H9 (cell line): ENCODE measurements at regions not wholly inside any gene's neighbourhood (a gene's known extent, or its start where the extent isn't known, plus 50 kb on each side); places are given as distances from the start of the nearest gene placed in this dataset.

Experiments
- DNase-seq: peaks from one replicate; pipeline ENCODE4 v3.0.0-alpha.2; 2017
- H2AFZ ChIP-seq: one replicate; pipeline ENCODE4 v1.6.1; 2013; ENCODE audit warnings: mild to moderate bottlenecking, low read length, control low read depth, moderate library complexity
- H2AK5ac ChIP-seq: 2 replicates; pipeline ENCODE4 v1.6.1; 2013; ENCODE audit warnings: low read length, control low read depth, mixed read lengths; ENCODE audit not compliant: insufficient read length
- H2BK120ac ChIP-seq: one replicate; pipeline ENCODE4 v1.6.1; 2013; ENCODE audit warnings: low read depth, mild to moderate bottlenecking, low read length, control low read depth, inconsistent platforms; ENCODE audit not compliant: poor library complexity, severe bottlenecking
- H2BK12ac ChIP-seq: 2 replicates; pipeline ENCODE4 v1.6.1; 2013; ENCODE audit warnings: low read length, control low read depth, mixed read lengths, low read depth; ENCODE audit not compliant: insufficient read length
- H2BK15ac ChIP-seq: 2 replicates; pipeline ENCODE4 v1.6.1; 2013; ENCODE audit warnings: low read depth, low read length, control low read depth
- H2BK20ac ChIP-seq: one replicate; pipeline ENCODE4 v1.6.1; 2013; ENCODE audit warnings: low read depth, mild to moderate bottlenecking, low read length, control low read depth, inconsistent platforms; ENCODE audit not compliant: poor library complexity, severe bottlenecking
- H2BK5ac ChIP-seq: 2 replicates; pipeline ENCODE4 v1.6.1; 2013; ENCODE audit warnings: low read length, control low read depth, mixed read lengths; ENCODE audit not compliant: insufficient read length
- H3K14ac ChIP-seq: 2 replicates; pipeline ENCODE4 v1.6.1; 2013; ENCODE audit warnings: low read length, control low read depth; ENCODE audit not compliant: insufficient read depth
- H3K18ac ChIP-seq: 2 replicates; pipeline ENCODE4 v1.6.1; 2013; ENCODE audit warnings: low read depth, mild to moderate bottlenecking, mixed read lengths, low read length, control low read depth; ENCODE audit not compliant: insufficient read length
- H3K23ac ChIP-seq: 2 replicates; pipeline ENCODE4 v1.6.1; 2013; ENCODE audit warnings: low read length, control low read depth, mixed read lengths, low read depth; ENCODE audit not compliant: insufficient read length
- H3K23me2 ChIP-seq: 2 replicates; pipeline ENCODE4 v1.6.1; 2013; ENCODE audit warnings: low read depth, mild to moderate bottlenecking, mixed read lengths, low read length, control low read depth; ENCODE audit not compliant: insufficient read length, poor library complexity, severe bottlenecking
- H3K27ac ChIP-seq: 2 replicates; pipeline ENCODE4 v1.5.1; 2013; ENCODE audit warnings: low read length, control low read depth, mixed read lengths, low read depth; ENCODE audit not compliant: insufficient read length
- H3K27me3 ChIP-seq: 2 replicates; pipeline ENCODE4 v1.6.1; 2013; ENCODE audit warnings: low read length, control low read depth, inconsistent platforms; ENCODE audit not compliant: insufficient read depth
- H3K4ac ChIP-seq: 2 replicates; pipeline ENCODE4 v1.6.1; 2013; ENCODE audit warnings: low read depth, mild to moderate bottlenecking, control low read depth, inconsistent platforms, low read length, moderate library complexity
- H3K4me1 ChIP-seq: 2 replicates; pipeline ENCODE4 v1.6.1; 2013; ENCODE audit warnings: low read length, control low read depth, inconsistent platforms; ENCODE audit not compliant: insufficient read depth
- H3K4me2 ChIP-seq: 2 replicates; pipeline ENCODE4 v1.6.1; 2013; ENCODE audit warnings: low read length, control low read depth, mixed read lengths; ENCODE audit not compliant: insufficient read length, insufficient read depth
- H3K56ac ChIP-seq: 2 replicates; pipeline ENCODE4 v1.6.1; 2013; ENCODE audit warnings: low read depth, mild to moderate bottlenecking, mixed read lengths, low read length, control low read depth; ENCODE audit not compliant: insufficient read length
- H3K79me1 ChIP-seq: 2 replicates; pipeline ENCODE4 v1.6.1; 2013; ENCODE audit warnings: low read depth, mild to moderate bottlenecking, moderate library complexity, low read length, control low read depth, inconsistent platforms; ENCODE audit not compliant: insufficient read depth, poor library complexity, severe bottlenecking
- H3K79me2 ChIP-seq: 2 replicates; pipeline ENCODE4 v1.6.1; 2013; ENCODE audit warnings: low read length, control low read depth, inconsistent platforms; ENCODE audit not compliant: insufficient read depth
- H3K9ac ChIP-seq: 2 replicates; pipeline ENCODE4 v1.6.1; 2013; ENCODE audit warnings: low read length, control low read depth, mixed read lengths; ENCODE audit not compliant: insufficient read length; ENCODE audit errors: extremely low read depth
- H3K9me3 ChIP-seq: one replicate; pipeline ENCODE4 v1.6.1; 2013; ENCODE audit warnings: low read depth, low read length, inconsistent platforms; ENCODE audit not compliant: control insufficient read depth
- H3T11ph ChIP-seq: one replicate; pipeline ENCODE4 v1.6.1; 2013; ENCODE audit warnings: mild to moderate bottlenecking, low read length, control low read depth, inconsistent platforms
- H4K20me1 ChIP-seq: one replicate; pipeline ENCODE4 v1.6.1; 2013; ENCODE audit not compliant: control insufficient read depth, insufficient read length, insufficient read depth
- H4K5ac ChIP-seq: 2 replicates; pipeline ENCODE4 v1.6.1; 2013; ENCODE audit warnings: low read depth, mild to moderate bottlenecking, mixed read lengths, low read length, control low read depth; ENCODE audit not compliant: insufficient read length
- H4K8ac ChIP-seq: replicated peaks from 2 replicates; pipeline ENCODE4 v1.6.1; 2013; ENCODE audit warnings: low read length, control low read depth, mixed read lengths, low read depth; ENCODE audit not compliant: insufficient read length
- H4K91ac ChIP-seq: 2 replicates; pipeline ENCODE4 v1.6.1; 2013; ENCODE audit warnings: low read depth, mild to moderate bottlenecking, moderate library complexity, mixed read lengths, low read length, control low read depth; ENCODE audit not compliant: insufficient read length
- H3K27ac Mint-ChIP-seq, 3 experiments: 2 replicates in 2 of 3; 3 replicates in 1 of 3; pipeline ENCODE4 v1.8.0; 2020 to 2021; ENCODE audit warnings: mixed read lengths in 3 of 3, mild to moderate bottlenecking in 1 of 3, moderate library complexity in 1 of 3
- H3K27me3 Mint-ChIP-seq: 2 replicates; pipeline ENCODE4 v1.8.0; 2021; ENCODE audit warnings: low read depth, mild to moderate bottlenecking, moderate library complexity, mixed read lengths
- H3K36me3 Mint-ChIP-seq, 3 experiments: 2 replicates in 2 of 3; 3 replicates in 1 of 3; pipeline ENCODE4 v1.8.0; 2020 to 2021; ENCODE audit warnings: low read depth in 3 of 3, mixed read lengths in 3 of 3; ENCODE audit not compliant: insufficient read depth in 1 of 3
- H3K4me1 Mint-ChIP-seq, 2 experiments: 2 replicates each; pipeline ENCODE4 v1.8.0; 2020; ENCODE audit warnings: mixed read lengths in 2 of 2
- H3K4me3 Mint-ChIP-seq, 2 experiments: 2 replicates in 1 of 2; 3 replicates in 1 of 2; pipeline ENCODE4 v1.8.0; 2020 to 2021; ENCODE audit warnings: mild to moderate bottlenecking in 2 of 2, mixed read lengths in 2 of 2, moderate library complexity in 1 of 2
- H3K9me3 Mint-ChIP-seq, 2 experiments: 2 replicates in 1 of 2; 3 replicates in 1 of 2; pipeline ENCODE4 v1.8.0; 2020; ENCODE audit warnings: mild to moderate bottlenecking in 2 of 2, mixed read lengths in 2 of 2, moderate library complexity in 1 of 2
- WGBS: extraction: QIAGEN DNeasy Blood & Tissue Kit; methylation state at CpG from one replicate; pipeline ENCODE4 v1.1.7; 2013; ENCODE audit warnings: missing lambda C conversion rate, low lambda C conversion rate, mixed read lengths; ENCODE audit not compliant: insufficient read length; ENCODE audit errors: extremely low coverage; 5-methylcytosine and 5-hydroxymethylcytosine counted together
- TF ChIP-seq, protein P1 (sequence below): fragments of 200-600 bp; sonication (generic); conservative IDR thresholded peaks from 3 replicates; pipeline ENCODE4 v1.8.0; 2021; ENCODE audit warnings: antibody characterized with exemption, mild to moderate bottlenecking

DNA sequence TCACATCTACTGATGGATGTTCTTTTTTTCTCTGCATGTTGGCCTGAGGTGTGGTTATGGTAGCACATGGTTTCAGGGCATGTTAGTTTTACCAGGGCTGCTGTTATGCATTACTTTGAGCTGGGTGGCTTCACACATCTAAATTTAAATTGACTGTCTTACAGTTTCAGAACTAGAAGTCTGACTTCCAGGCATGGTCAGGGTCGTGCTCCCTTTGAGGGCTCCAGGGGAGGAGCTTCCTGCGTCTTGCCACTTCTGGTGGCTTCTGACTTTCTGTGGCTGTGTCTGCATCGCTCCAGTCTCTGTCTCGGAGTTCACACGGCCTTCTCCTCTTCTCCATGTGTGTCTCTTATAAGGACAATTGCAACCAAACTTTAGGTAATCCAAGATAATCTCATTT, 143.9 kb downstream of the GALR1 start:
- DNase-seq = no peak
- H4K20me1 ChIP-seq = no peaks in the 10 kb centered on the region
- H2AFZ ChIP-seq = no peak overlapping the region
- H2BK20ac ChIP-seq = no peak overlapping the region
- no peak overlapping the region for H2BK12ac ChIP-seq
- H3K9me3 Mint-ChIP-seq = peaks cover 4 to 8% of the 10 kb centered on the region in 2 experiments; a peak in 1 of 5 replicates
- WGBS = no CpG with 5 or more reads among the region's 5 CpGs
- H4K8ac ChIP-seq = no peak overlapping the region
- H3K27me3 Mint-ChIP-seq = no peaks in the 10 kb centered on the region; the same call in 1 of the 2 replicates
- H3K4me1 ChIP-seq = no peaks in the 10 kb centered on the region
- no peaks in the 10 kb centered on the region; a peak in 1 of 7 replicates for H3K36me3 Mint-ChIP-seq
- peak overlapping the region in 1 of 3 experiments; percentile 24; a peak in 1 of 7 replicates for H3K27ac Mint-ChIP-seq
- H4K91ac ChIP-seq = no peak overlapping the region
- no peak overlapping the region for H4K5ac ChIP-seq
- no peak overlapping the region for H3K23ac ChIP-seq
- no peak overlapping the region for H3K27ac ChIP-seq
- peaks cover 9% of the 10 kb centered on the region for H3K9me3 ChIP-seq
- H2BK120ac ChIP-seq = no peak overlapping the region
- no peaks in the 10 kb centered on the region for H3K23me2 ChIP-seq
- TF ChIP-seq, protein P1, sequence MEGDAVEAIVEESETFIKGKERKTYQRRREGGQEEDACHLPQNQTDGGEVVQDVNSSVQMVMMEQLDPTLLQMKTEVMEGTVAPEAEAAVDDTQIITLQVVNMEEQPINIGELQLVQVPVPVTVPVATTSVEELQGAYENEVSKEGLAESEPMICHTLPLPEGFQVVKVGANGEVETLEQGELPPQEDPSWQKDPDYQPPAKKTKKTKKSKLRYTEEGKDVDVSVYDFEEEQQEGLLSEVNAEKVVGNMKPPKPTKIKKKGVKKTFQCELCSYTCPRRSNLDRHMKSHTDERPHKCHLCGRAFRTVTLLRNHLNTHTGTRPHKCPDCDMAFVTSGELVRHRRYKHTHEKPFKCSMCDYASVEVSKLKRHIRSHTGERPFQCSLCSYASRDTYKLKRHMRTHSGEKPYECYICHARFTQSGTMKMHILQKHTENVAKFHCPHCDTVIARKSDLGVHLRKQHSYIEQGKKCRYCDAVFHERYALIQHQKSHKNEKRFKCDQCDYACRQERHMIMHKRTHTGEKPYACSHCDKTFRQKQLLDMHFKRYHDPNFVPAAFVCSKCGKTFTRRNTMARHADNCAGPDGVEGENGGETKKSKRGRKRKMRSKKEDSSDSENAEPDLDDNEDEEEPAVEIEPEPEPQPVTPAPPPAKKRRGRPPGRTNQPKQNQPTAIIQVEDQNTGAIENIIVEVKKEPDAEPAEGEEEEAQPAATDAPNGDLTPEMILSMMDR = no peak
- H3T11ph ChIP-seq = no peak overlapping the region
- no peaks in the 10 kb centered on the region for H3K79me2 ChIP-seq
- no peaks in the 10 kb centered on the region for H3K27me3 ChIP-seq
- no peak overlapping the region for H3K4me2 ChIP-seq
- H3K14ac ChIP-seq = no peak overlapping the region
- no peaks in the 10 kb centered on the region for H3K4me1 Mint-ChIP-seq
- H3K9ac ChIP-seq = no peak overlapping the region
- H3K56ac ChIP-seq = no peak overlapping the region
- H2BK5ac ChIP-seq = no peak overlapping the region
- H3K4me3 Mint-ChIP-seq = no peak overlapping the region
- H2BK15ac ChIP-seq = no peak overlapping the region
- no peak overlapping the region for H2AK5ac ChIP-seq
- no peak overlapping the region for H3K4ac ChIP-seq
- no peak overlapping the region for H3K18ac ChIP-seq
- no peaks in the 10 kb centered on the region for H3K79me1 ChIP-seq
